Smooth muscle cell (in vitro differentiated cells): ENCODE measurements at regions not wholly inside any gene's neighbourhood (a gene's known extent, or its start where the extent isn't known, plus 50 kb on each side); places are given as distances from the start of the nearest gene placed in this dataset.

Experiments
- DNase-seq: peaks from one replicate; lab custom pipeline; 2025; ENCODE audit not compliant: unreplicated experiment; lab: John Stamatoyannopoulos, UW
- H2AFZ ChIP-seq: fragments of 200-600 bp; sonication (generic); 2 replicates; pipeline ENCODE4 v1.6.0; 2016; ENCODE audit warnings: antibody characterized with exemption, low read depth, mild to moderate bottlenecking
- H3F3A ChIP-seq: fragments of 200-600 bp; sonication (generic); 2 replicates; pipeline ENCODE4 v1.6.0; 2017; ENCODE audit warnings: antibody characterized with exemption, low read depth
- H3K27ac ChIP-seq: fragments of 200-600 bp; sonication (generic); 2 replicates; pipeline ENCODE4 v1.5.1; 2016; ENCODE audit warnings: low read depth, mild to moderate bottlenecking
- H3K27me3 ChIP-seq: fragments of 200-600 bp; sonication (generic); 2 replicates; pipeline ENCODE4 v1.6.1; 2016; ENCODE audit warnings: low read depth, mild to moderate bottlenecking
- H3K36me3 ChIP-seq: fragments of 200-600 bp; sonication (generic); 2 replicates; pipeline ENCODE4 v1.5.1; 2016; ENCODE audit warnings: low read depth
- H3K4me1 ChIP-seq: fragments of 200-600 bp; sonication (generic); 2 replicates; pipeline ENCODE4 v1.5.1; 2016; ENCODE audit warnings: low read depth
- H3K4me2 ChIP-seq: fragments of 200-600 bp; sonication (generic); 2 replicates; pipeline ENCODE4 v1.6.0; 2016; ENCODE audit warnings: mild to moderate bottlenecking
- H3K4me3 ChIP-seq: fragments of 200-600 bp; sonication (generic); 2 replicates; pipeline ENCODE4 v1.5.1; 2016; ENCODE audit warnings: mild to moderate bottlenecking
- H3K79me2 ChIP-seq: fragments of 200-600 bp; sonication (generic); 2 replicates; pipeline ENCODE4 v1.6.0; 2016; ENCODE audit warnings: low read depth, mild to moderate bottlenecking
- H3K9ac ChIP-seq: fragments of 200-600 bp; sonication (generic); 2 replicates; pipeline ENCODE4 v1.6.0; 2016; ENCODE audit warnings: low read depth
- H3K9me3 ChIP-seq: fragments of 200-600 bp; sonication (generic); replicated peaks from 2 replicates; pipeline ENCODE4 v1.5.1; 2016; ENCODE audit warnings: low read depth
- H4K20me1 ChIP-seq: fragments of 200-600 bp; sonication (generic); 2 replicates; pipeline ENCODE4 v1.6.0; 2016; ENCODE audit warnings: low read depth
- CTCF ChIP-seq: fragments of 200-600 bp; sonication (generic); IDR thresholded peaks from 2 replicates; pipeline ENCODE4 v1.5.1; 2017; ENCODE audit warnings: borderline replicate concordance, mild to moderate bottlenecking, antibody characterized with exemption; ENCODE audit not compliant: insufficient read depth, poor library complexity, severe bottlenecking
- WGBS: methylation state at CpG from one replicate; pipeline ENCODE4 v1.1.7; 2016; ENCODE audit warnings: low lambda C conversion rate; 5-methylcytosine and 5-hydroxymethylcytosine counted together

DNA sequence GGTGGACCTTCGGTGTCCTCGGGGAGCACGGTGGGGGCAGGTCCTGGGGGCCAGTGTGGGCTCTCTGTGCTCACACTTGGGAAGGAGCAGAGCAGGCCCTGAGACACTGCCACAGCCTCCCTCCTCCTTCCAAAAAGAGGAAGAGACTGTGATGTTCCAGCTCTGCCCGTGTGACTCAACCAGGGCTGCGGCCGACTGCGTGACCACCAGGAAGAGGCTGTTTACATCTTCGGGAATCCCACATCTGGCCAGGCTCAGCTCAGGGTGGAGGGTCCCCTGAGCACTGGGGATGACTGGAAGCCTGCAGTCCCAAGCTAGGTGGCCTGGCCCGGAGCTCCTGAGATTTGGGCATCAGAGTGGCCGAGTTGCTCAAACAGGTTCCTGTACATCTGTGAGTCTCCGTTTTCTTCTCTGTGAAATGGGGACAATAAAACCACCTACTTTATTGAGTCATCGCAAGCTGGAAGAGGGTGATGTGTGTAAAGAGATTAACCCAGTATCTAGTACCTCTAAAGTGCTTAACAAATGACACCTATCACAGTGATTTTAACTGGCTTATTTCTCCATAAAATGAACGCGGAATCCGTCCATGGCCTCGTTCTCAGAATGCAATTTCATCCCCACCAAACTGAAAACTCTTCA, 242.1 kb downstream of the DLL1 start:
- DNase-seq = peak; percentile 6
- Histone ChIP-seq H3K4me3 (no peak overlapping the region), H2AFZ (no peak overlapping the region), H3K4me2 (peak overlapping the region; percentile 53), H4K20me1 (no peaks in the 10 kb centered on the region), H3K27ac (peak overlapping the region; percentile 61), H3K27me3 (no peaks in the 10 kb centered on the region), H3K4me1 (no peaks in the 10 kb centered on the region), H3K9ac (no peak overlapping the region), H3K9me3 (no peaks in the 10 kb centered on the region), H3F3A (no peaks in the 10 kb centered on the region), H3K79me2 (no peaks in the 10 kb centered on the region), H3K36me3 (no peaks in the 10 kb centered on the region)
- no peak for TF ChIP-seq CTCF
- WGBS = 52% methylated on average over 16 of the region's 16 CpGs

DNA sequence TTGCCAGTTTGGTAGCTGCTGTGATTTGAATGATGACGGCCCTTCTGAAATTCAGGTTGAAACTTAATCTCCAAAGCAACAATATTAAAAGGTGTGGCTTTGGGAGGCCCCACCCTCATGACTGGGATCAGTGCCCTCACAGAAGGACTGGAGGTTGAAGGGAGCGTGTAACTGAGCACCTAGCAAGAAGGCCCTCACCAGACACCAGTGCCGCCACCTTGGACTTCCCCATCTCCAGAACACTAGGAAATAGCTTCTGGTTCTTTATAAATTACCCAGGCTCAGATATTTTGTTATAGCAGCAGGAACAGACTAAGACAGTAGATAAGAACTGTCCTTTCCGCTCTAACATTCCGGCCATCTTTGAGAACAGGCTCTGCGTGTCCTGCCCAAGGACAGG, 243.1 kb downstream of the DLL1 start:
- no peaks in the 10 kb centered on the region for H3K9me3 ChIP-seq
- WGBS = 94% methylated on average over 6 of the region's 6 CpGs
- DNase-seq = no peak

GRCh38 chr6:170046791-170047626, 243.9 kb downstream of the DLL1 start:
- no peaks in the 10 kb centered on the region for H3K27me3 ChIP-seq
- no peak overlapping the region for H3K4me3 ChIP-seq
- no peaks in the 10 kb centered on the region for H3K79me2 ChIP-seq
- H3K9me3 ChIP-seq = no peaks in the 10 kb centered on the region
- H4K20me1 ChIP-seq = no peaks in the 10 kb centered on the region
- WGBS = 63% methylated on average over 18 of the region's 18 CpGs
- H3K27ac ChIP-seq = peak overlapping the region; percentile 24
- no peaks in the 10 kb centered on the region for H3K36me3 ChIP-seq
- H3F3A ChIP-seq = no peaks in the 10 kb centered on the region
- H3K4me1 ChIP-seq = no peaks in the 10 kb centered on the region
- peak overlapping the region; percentile 40 for H3K4me2 ChIP-seq
- no peak overlapping the region for H2AFZ ChIP-seq
- H3K9ac ChIP-seq = no peak overlapping the region
- TF ChIP-seq CTCF = no peak
- DNase-seq = no peak

More for the DNA sequence above, 243.1 kb downstream of the DLL1 start:
- no peaks in the 10 kb centered on the region for H3K4me1 ChIP-seq
- H3K79me2 ChIP-seq = no peaks in the 10 kb centered on the region
- no peak overlapping the region for H2AFZ ChIP-seq
- TF ChIP-seq CTCF = no peak
- no peak overlapping the region for H3K9ac ChIP-seq
- no peaks in the 10 kb centered on the region for H3K36me3 ChIP-seq
- no peaks in the 10 kb centered on the region for H3F3A ChIP-seq
- no peaks in the 10 kb centered on the region for H4K20me1 ChIP-seq
- H3K4me3 ChIP-seq = no peak overlapping the region
- peak overlapping the region; percentile 37 for H3K27ac ChIP-seq
- no peaks in the 10 kb centered on the region for H3K27me3 ChIP-seq
- H3K4me2 ChIP-seq = no peak overlapping the region
